SK-N-SH treated with all-trans-retinoic acid at 6 μM for 48 hours (cell line): ENCODE measurements at regions not wholly inside any gene's neighbourhood (a gene's known extent, or its start where the extent isn't known, plus 50 kb on each side); places are given as distances from the start of the nearest gene placed in this dataset.

Source experiments
- ATAC-seq: fragments of 200-7000 bp; cut with Tn5 transposase; 3 replicates; pipeline ENCODE4 v1.9.1; 2020; ENCODE audit warnings: mild to moderate bottlenecking, moderate library complexity
- BACH2 ChIP-seq: fragments of 250-450 bp; sonication (Bioruptor Pico); IDR thresholded peaks from 2 replicates; pipeline ENCODE4 v1.9.0; 2021; ENCODE audit warnings: mild to moderate bottlenecking, borderline replicate concordance
- CREB5 ChIP-seq: fragments of 250-450 bp; sonication (Bioruptor Pico); IDR thresholded peaks from 2 replicates; pipeline ENCODE4 v1.5.1; 2020; ENCODE audit warnings: low read depth, mild to moderate bottlenecking, moderate library complexity
- CSDC2 ChIP-seq: fragments of 250-450 bp; sonication (Bioruptor Pico); IDR thresholded peaks from 2 replicates; pipeline ENCODE4 v1.5.0; 2020; ENCODE audit warnings: mild to moderate bottlenecking, moderate library complexity
- ESRRG ChIP-seq: fragments of 250-450 bp; sonication (Bioruptor Pico); IDR thresholded peaks from 2 replicates; pipeline ENCODE4 v1.6.1; 2021; ENCODE audit warnings: mild to moderate bottlenecking
- GLIS3 ChIP-seq: fragments of 250-450 bp; sonication (Bioruptor Pico); IDR thresholded peaks from 2 replicates; pipeline ENCODE4 v1.5.0; 2020; ENCODE audit warnings: mild to moderate bottlenecking, moderate library complexity
- ISL1 ChIP-seq: fragments of 250-450 bp; sonication (Bioruptor Pico); IDR thresholded peaks from 2 replicates; pipeline ENCODE4 v2.1.2; 2022; ENCODE audit warnings: mild to moderate bottlenecking, moderate library complexity
- OSR1 ChIP-seq: fragments of 250-450 bp; sonication (Bioruptor Pico); IDR thresholded peaks from 2 replicates; pipeline ENCODE4 v1.8.0; 2022; ENCODE audit warnings: moderate library complexity, mild to moderate bottlenecking, inconsistent platforms
- POU6F1 ChIP-seq: fragments of 250-450 bp; sonication (Bioruptor Pico); IDR thresholded peaks from 2 replicates; pipeline ENCODE4 v1.8.0; 2021; ENCODE audit warnings: low read depth, mild to moderate bottlenecking, moderate library complexity, borderline replicate concordance
- PPARA ChIP-seq: fragments of 250-450 bp; sonication (Bioruptor Pico); IDR thresholded peaks from 2 replicates; pipeline ENCODE4 v1.5.0; 2020; ENCODE audit warnings: mild to moderate bottlenecking, borderline replicate concordance
- RARB ChIP-seq: fragments of 250-450 bp; sonication (Bioruptor Pico); IDR thresholded peaks from 2 replicates; pipeline ENCODE4 v1.8.0; 2021; ENCODE audit warnings: mild to moderate bottlenecking, moderate library complexity
- SNAI2 ChIP-seq: fragments of 250-450 bp; sonication (Bioruptor Pico); IDR thresholded peaks from 2 replicates; pipeline ENCODE4 v1.5.0; 2020; ENCODE audit warnings: mild to moderate bottlenecking, moderate library complexity
- TCF4 ChIP-seq: fragments of 250-450 bp; sonication (Bioruptor Pico); IDR thresholded peaks from 2 replicates; pipeline ENCODE4 v1.8.0; 2021; ENCODE audit warnings: mild to moderate bottlenecking, moderate library complexity, borderline replicate concordance
- TOX ChIP-seq: fragments of 250-450 bp; sonication (Bioruptor Pico); IDR thresholded peaks from 2 replicates; pipeline ENCODE4 v1.8.0; 2021; ENCODE audit warnings: mild to moderate bottlenecking, moderate library complexity, borderline replicate concordance
- ZC3H10 ChIP-seq: fragments of 250-450 bp; sonication (Bioruptor Pico); IDR thresholded peaks from 2 replicates; pipeline ENCODE4 v1.5.1; 2021; ENCODE audit warnings: mild to moderate bottlenecking, moderate library complexity
- ZFP3 ChIP-seq: fragments of 250-450 bp; sonication (Bioruptor Pico); IDR thresholded peaks from 2 replicates; pipeline ENCODE4 v1.5.0; 2020; ENCODE audit warnings: mild to moderate bottlenecking, moderate library complexity
- ZFP30 ChIP-seq: fragments of 450-650 bp; formaldehyde crosslinking; IDR thresholded peaks from 2 replicates; pipeline ENCODE4 v1.5.0; 2022; ENCODE audit warnings: mild to moderate bottlenecking, moderate library complexity
- ZNF565 ChIP-seq: fragments of 450-650 bp; formaldehyde crosslinking; conservative IDR thresholded peaks from 2 replicates; pipeline ENCODE4 v1.5.0; 2020; ENCODE audit warnings: low read depth, mild to moderate bottlenecking, moderate library complexity
- ZNF70 ChIP-seq: fragments of 450-650 bp; formaldehyde crosslinking; IDR thresholded peaks from 2 replicates; pipeline ENCODE4 v1.5.0; 2020; ENCODE audit warnings: mild to moderate bottlenecking, moderate library complexity
- ZNF8 ChIP-seq: fragments of 450-650 bp; formaldehyde crosslinking; IDR thresholded peaks from 2 replicates; pipeline ENCODE4 v1.5.0; 2020; ENCODE audit warnings: mild to moderate bottlenecking, moderate library complexity
- TF ChIP-seq, protein P1 (sequence below): fragments of 250-450 bp; sonication (Bioruptor Pico); IDR thresholded peaks from 2 replicates; pipeline ENCODE4 v1.5.1; 2021; ENCODE audit warnings: mild to moderate bottlenecking, moderate library complexity
- TF ChIP-seq, protein P2 (sequence below): fragments of 250-450 bp; sonication (Bioruptor Pico); IDR thresholded peaks from 2 replicates; pipeline ENCODE4 v1.8.0; 2020; ENCODE audit warnings: mild to moderate bottlenecking, moderate library complexity, borderline replicate concordance

- no peak for ATAC-seq
- TF ChIP-seq ISL1 (CRISPR knock-in tag) (0 out of 2 replicates have a peak, but pooled peaks have one; percentile 20), RARB (CRISPR knock-in tag) (no peak)
These were observed 65.8 kb upstream of the STK38L start for GRCh38 chr12:27178255-27178654.

DNA sequence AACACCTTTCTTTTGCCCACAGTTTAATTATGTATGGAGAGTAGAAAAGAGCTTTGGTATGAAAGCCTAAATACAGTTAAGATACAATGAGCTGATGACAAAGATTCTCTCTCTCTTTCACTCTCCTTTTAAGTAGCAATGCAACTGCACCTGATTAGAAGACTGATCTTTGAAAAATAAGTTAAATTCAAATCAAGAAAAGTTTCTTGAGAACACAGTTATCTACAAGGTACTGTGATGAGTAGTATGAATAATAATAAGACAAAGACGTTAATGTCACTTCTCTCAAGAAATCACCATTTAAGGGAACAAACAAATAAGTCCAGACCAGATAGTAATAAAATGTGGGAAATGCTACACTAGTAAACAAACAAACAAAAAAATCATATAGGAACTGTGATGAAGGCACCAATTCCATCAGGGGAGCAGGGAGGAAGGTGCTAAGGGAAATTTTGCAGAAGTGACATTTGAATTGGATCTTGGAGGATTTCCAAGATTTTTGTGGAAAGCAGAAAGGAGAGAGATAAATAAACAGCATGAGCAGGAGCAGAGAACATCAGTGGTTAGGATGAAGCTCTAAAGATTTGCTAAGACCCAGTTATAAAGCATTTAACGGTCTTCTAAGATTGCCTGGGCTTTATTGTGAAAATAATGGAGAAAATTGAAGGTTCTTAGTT lies 65.2 kb upstream of the STK38L start:
- TF ChIP-seq GLIS3 (no peak), TCF4 (CRISPR knock-in tag) (no peak), ZNF8 (CRISPR knock-in tag) (no peak), ZFP3 (CRISPR knock-in tag) (no peak), TOX (CRISPR knock-in tag) (no peak), ZNF70 (CRISPR knock-in tag) (no peak), PPARA (CRISPR knock-in tag) (no peak), ZFP30 (CRISPR knock-in tag) (no peak), SNAI2 (no peak), RARB (CRISPR knock-in tag) (no peak), ZC3H10 (no peak), CREB5 (CRISPR knock-in tag) (no peak)
- TF ChIP-seq, protein P1, sequence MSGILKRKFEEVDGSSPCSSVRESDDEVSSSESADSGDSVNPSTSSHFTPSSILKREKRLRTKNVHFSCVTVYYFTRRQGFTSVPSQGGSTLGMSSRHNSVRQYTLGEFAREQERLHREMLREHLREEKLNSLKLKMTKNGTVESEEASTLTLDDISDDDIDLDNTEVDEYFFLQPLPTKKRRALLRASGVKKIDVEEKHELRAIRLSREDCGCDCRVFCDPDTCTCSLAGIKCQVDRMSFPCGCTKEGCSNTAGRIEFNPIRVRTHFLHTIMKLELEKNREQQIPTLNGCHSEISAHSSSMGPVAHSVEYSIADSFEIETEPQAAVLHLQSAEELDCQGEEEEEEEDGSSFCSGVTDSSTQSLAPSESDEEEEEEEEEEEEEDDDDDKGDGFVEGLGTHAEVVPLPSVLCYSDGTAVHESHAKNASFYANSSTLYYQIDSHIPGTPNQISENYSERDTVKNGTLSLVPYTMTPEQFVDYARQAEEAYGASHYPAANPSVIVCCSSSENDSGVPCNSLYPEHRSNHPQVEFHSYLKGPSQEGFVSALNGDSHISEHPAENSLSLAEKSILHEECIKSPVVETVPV (CRISPR knock-in tag), result no peak
- TF ChIP-seq, protein P2, sequence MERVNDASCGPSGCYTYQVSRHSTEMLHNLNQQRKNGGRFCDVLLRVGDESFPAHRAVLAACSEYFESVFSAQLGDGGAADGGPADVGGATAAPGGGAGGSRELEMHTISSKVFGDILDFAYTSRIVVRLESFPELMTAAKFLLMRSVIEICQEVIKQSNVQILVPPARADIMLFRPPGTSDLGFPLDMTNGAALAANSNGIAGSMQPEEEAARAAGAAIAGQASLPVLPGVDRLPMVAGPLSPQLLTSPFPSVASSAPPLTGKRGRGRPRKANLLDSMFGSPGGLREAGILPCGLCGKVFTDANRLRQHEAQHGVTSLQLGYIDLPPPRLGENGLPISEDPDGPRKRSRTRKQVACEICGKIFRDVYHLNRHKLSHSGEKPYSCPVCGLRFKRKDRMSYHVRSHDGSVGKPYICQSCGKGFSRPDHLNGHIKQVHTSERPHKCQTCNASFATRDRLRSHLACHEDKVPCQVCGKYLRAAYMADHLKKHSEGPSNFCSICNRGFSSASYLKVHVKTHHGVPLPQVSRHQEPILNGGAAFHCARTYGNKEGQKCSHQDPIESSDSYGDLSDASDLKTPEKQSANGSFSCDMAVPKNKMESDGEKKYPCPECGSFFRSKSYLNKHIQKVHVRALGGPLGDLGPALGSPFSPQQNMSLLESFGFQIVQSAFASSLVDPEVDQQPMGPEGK, result no peak
- no peak for ATAC-seq

DNA sequence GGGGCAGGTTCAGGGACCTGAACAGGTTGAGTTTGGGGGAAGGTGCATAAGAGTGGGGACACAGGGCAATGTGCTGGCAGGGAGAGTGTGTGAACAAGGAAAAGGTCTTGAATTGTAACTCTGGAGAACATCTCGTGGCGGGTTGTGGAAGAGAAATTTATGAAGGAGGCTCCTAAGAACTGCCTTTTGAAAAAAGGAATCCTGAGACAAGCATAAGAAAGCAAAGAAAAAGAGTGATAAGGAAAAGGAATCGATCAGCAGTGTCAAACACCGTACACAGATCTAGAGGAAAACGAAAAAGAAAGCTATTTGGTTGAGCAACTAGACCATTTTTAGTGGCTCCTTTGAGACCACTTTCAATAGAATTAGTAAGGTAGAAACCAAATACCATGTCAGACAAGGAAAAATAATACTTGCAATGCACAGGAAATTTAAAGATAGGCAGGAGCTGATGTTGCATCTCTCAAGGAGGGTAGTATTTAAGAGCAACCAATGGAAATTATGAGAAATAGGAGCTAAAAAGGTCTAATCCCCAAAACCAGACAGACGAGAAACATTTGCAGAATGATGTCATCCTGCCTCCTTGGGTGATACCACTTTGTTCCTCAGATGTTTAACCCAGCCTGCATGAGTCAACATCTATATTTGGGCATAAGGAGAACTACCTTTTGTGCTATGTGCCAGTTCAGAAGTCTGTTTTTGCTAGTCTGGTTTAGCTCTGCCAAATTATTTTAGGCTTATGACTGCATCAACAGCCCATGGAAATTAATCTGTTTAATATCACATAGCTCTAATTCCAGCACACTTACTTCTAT lies 64.5 kb upstream of the STK38L start:
- peak; percentile 96 for ATAC-seq
- TF ChIP-seq ESRRG (CRISPR knock-in tag), result no peak
- TF ChIP-seq ZFP30 (CRISPR knock-in tag), result no peak
- no peak for TF ChIP-seq BACH2 (CRISPR knock-in tag)
- no peak for TF ChIP-seq OSR1 (CRISPR knock-in tag)
- TF ChIP-seq ZFP3 (CRISPR knock-in tag), result peak; percentile 61; the same call in 1 of the 2 replicates
- TF ChIP-seq CREB5 (CRISPR knock-in tag), result peak; percentile 90
- no peak for TF ChIP-seq SNAI2
- TF ChIP-seq ISL1 (CRISPR knock-in tag), result peak; percentile 93
- TF ChIP-seq, protein P1 (CRISPR knock-in tag), result peak; percentile 75; the same call in 1 of the 2 replicates
- TF ChIP-seq TCF4 (CRISPR knock-in tag), result no peak; the same call in 1 of the 2 replicates
- no peak for TF ChIP-seq CSDC2 (CRISPR knock-in tag)
- no peak for TF ChIP-seq POU6F1
- peak; percentile 81; the same call in 1 of the 2 replicates for TF ChIP-seq TOX (CRISPR knock-in tag)
- no peak; the same call in 1 of the 2 replicates for TF ChIP-seq GLIS3
- TF ChIP-seq, protein P2, result peak; percentile 39; the same call in 1 of the 2 replicates
- no peak for TF ChIP-seq ZNF70 (CRISPR knock-in tag)
- TF ChIP-seq ZNF565 (CRISPR knock-in tag), result no peak
- TF ChIP-seq PPARA (CRISPR knock-in tag), result no peak
